Neutrophil (primary cell): ENCODE measurements at regions not wholly inside any gene's neighbourhood (a gene's known extent, or its start where the extent isn't known, plus 50 kb on each side); places are given as distances from the start of the nearest gene placed in this dataset.

Source experiments
- H3K27ac ChIP-seq: fragments of 200-600 bp; sonication (generic); 2 replicates; pipeline ENCODE4 v1.5.1; 2016; ENCODE audit warnings: mild to moderate bottlenecking, moderate library complexity
- H3K27me3 ChIP-seq: fragments of 200-600 bp; sonication (generic); 2 replicates; pipeline ENCODE4 v1.6.0; 2016; ENCODE audit warnings: mild to moderate bottlenecking
- H3K36me3 ChIP-seq: fragments of 200-600 bp; sonication (generic); 2 replicates; pipeline ENCODE4 v1.5.1; 2017
- H3K4me1 ChIP-seq, 2 experiments: fragments of 200-600 bp in 1 of 2; sonication (generic) in 1 of 2; 1 replicate in 1 of 2; 2 replicates in 1 of 2; pipeline versions ENCODE4 v1.5.1 to v1.6.1; 2013 to 2016; ENCODE audit warnings: low read depth in 1 of 2, low read length in 1 of 2, mild to moderate bottlenecking in 1 of 2, moderate library complexity in 1 of 2; ENCODE audit not compliant: control insufficient read depth in 1 of 2, insufficient read depth in 1 of 2
- H3K4me3 ChIP-seq, 2 experiments: fragments of 200-600 bp in 1 of 2; sonication (generic) in 1 of 2; 1 replicate in 1 of 2; 2 replicates in 1 of 2; pipeline ENCODE4 v1.5.1; 2013 to 2016; ENCODE audit warnings: low read depth in 1 of 2, low read length in 1 of 2, mild to moderate bottlenecking in 1 of 2, moderate library complexity in 1 of 2
- H3K9me3 ChIP-seq: fragments of 200-600 bp; sonication (generic); 2 replicates; pipeline ENCODE4 v1.5.1; 2016
- CTCF ChIP-seq: fragments of 200-600 bp; sonication (generic); IDR thresholded peaks from 2 replicates; pipeline ENCODE4 v1.5.1; 2016; ENCODE audit warnings: antibody characterized with exemption

- no peaks in the 10 kb centered on the region for H3K9me3 ChIP-seq
- H3K36me3 ChIP-seq: no peaks in the 10 kb centered on the region
- no peak overlapping the region for H3K27ac ChIP-seq
Measured at GRCh38 chr14:86935241-86935885, 1057.6 kb downstream of the GALC start.

GRCh38 chr14:86933958-86934595 lies 1058.9 kb downstream of the GALC start:
- H3K27me3 ChIP-seq: no peaks in the 10 kb centered on the region
- no peak overlapping the region for H3K27ac ChIP-seq
- no peak for TF ChIP-seq CTCF
- no peaks in the 10 kb centered on the region for H3K36me3 ChIP-seq
- no peaks in the 10 kb centered on the region for H3K9me3 ChIP-seq
- no peak overlapping the region for H3K4me3 ChIP-seq
- H3K4me1 ChIP-seq: no peaks in the 10 kb centered on the region

More at GRCh38 chr14:86935241-86935885, 1057.6 kb downstream of the GALC start:
- no peaks in the 10 kb centered on the region for H3K4me1 ChIP-seq
- no peak overlapping the region for H3K4me3 ChIP-seq
- no peak for TF ChIP-seq CTCF
- no peaks in the 10 kb centered on the region for H3K27me3 ChIP-seq

- no peak for TF ChIP-seq CTCF
- Histone ChIP-seq H3K27me3 (no peaks in the 10 kb centered on the region), H3K27ac (no peak overlapping the region), H3K9me3 (no peaks in the 10 kb centered on the region), H3K36me3 (no peaks in the 10 kb centered on the region), H3K4me3 (no peak overlapping the region), H3K4me1 (no peaks in the 10 kb centered on the region)
Measured at GRCh38 chr14:86933460-86933859, 1059.5 kb downstream of the GALC start.

GRCh38 chr14:86915406-86915805 lies 1077.6 kb downstream of the GALC start:
- no peaks in the 10 kb centered on the region for H3K27me3 ChIP-seq
- no peaks in the 10 kb centered on the region for H3K4me1 ChIP-seq
- no peak for TF ChIP-seq CTCF
- H3K4me3 ChIP-seq: no peak overlapping the region
- H3K9me3 ChIP-seq: no peaks in the 10 kb centered on the region
- H3K36me3 ChIP-seq: no peaks in the 10 kb centered on the region
- H3K27ac ChIP-seq: no peak overlapping the region

- no peak for TF ChIP-seq CTCF
- no peaks in the 10 kb centered on the region for H3K36me3 ChIP-seq
- no peaks in the 10 kb centered on the region for H3K4me1 ChIP-seq
- H3K27me3 ChIP-seq: no peaks in the 10 kb centered on the region
- no peak overlapping the region for H3K4me3 ChIP-seq
- H3K9me3 ChIP-seq: no peaks in the 10 kb centered on the region
- H3K27ac ChIP-seq: no peak overlapping the region
Measured at GRCh38 chr14:86912709-86913108, 1080.3 kb downstream of the GALC start.
